Uterus (tissue), 3 donors: ENCODE measurements at regions not wholly inside any gene's neighbourhood (a gene's known extent, or its start where the extent isn't known, plus 50 kb on each side); places are given as distances from the start of the nearest gene placed in this dataset.

Experiments used
- DNase-seq, 2 donors: peaks; one replicate each; pipeline ENCODE4 v3.0.0-alpha.2; 2019 to 2020
- H3K27ac ChIP-seq, 2 donors: fragments of 200-600 bp; sonication (generic); 1 replicate in 1 of 2; 2 replicates in 1 of 2; pipeline ENCODE4 v1.5.1; 2016 to 2018
- H3K27me3 ChIP-seq, 2 donors: fragments of 200-600 bp; sonication (generic); one replicate each; pipeline ENCODE4 v1.5.1; 2018 to 2019; ENCODE audit warnings: control low read depth in 1 of 2
- H3K36me3 ChIP-seq, 2 donors: fragments of 200-600 bp; sonication (generic); one replicate each; pipeline ENCODE4 v1.5.1; 2019; ENCODE audit warnings: control low read depth in 1 of 2
- H3K4me1 ChIP-seq, 2 donors: fragments of 200-600 bp; sonication (generic); one replicate each; pipeline ENCODE4 v1.5.1; 2018 to 2019; ENCODE audit warnings: control low read depth in 1 of 2
- H3K4me3 ChIP-seq, 2 donors: fragments of 200-600 bp; sonication (generic); 1 replicate in 1 of 2; 2 replicates in 1 of 2; pipeline ENCODE4 v1.5.1; 2018 to 2019; ENCODE audit warnings: mild to moderate bottlenecking in 1 of 2
- H3K9me3 ChIP-seq, 2 donors: fragments of 200-600 bp; sonication (generic); one replicate each; pipeline ENCODE4 v1.5.1; 2019; ENCODE audit warnings: control low read depth in 1 of 2
- POLR2A ChIP-seq, 2 donors: fragments of 450-650 bp; IDR thresholded peaks; one replicate each; pipeline ENCODE4 v1.6.1; 2016; ENCODE audit warnings: antibody characterized with exemption in 2 of 2, mild to moderate bottlenecking in 1 of 2, moderate library complexity in 1 of 2
- intact Hi-C: fragments of 100-400 bp; cut with DNase I; formaldehyde crosslinking; loops from one replicate; pipeline ENCODE4 v1.15.1; 2023; ENCODE audit warnings: low total_unique reads
- TF ChIP-seq, protein P1 (sequence below), 4 experiments: fragments of 200-600 bp in 2 of 4; fragments of 450-650 bp in 2 of 4; sonication (generic) in 2 of 4; IDR thresholded peaks; one replicate each; pipeline ENCODE4 v1.5.1; 2016 to 2019; ENCODE audit warnings: antibody characterized with exemption in 4 of 4, mild to moderate bottlenecking in 2 of 4, moderate library complexity in 1 of 4
- donor health status: DM: yes; HTN: yes; CAD: no.

DNA sequence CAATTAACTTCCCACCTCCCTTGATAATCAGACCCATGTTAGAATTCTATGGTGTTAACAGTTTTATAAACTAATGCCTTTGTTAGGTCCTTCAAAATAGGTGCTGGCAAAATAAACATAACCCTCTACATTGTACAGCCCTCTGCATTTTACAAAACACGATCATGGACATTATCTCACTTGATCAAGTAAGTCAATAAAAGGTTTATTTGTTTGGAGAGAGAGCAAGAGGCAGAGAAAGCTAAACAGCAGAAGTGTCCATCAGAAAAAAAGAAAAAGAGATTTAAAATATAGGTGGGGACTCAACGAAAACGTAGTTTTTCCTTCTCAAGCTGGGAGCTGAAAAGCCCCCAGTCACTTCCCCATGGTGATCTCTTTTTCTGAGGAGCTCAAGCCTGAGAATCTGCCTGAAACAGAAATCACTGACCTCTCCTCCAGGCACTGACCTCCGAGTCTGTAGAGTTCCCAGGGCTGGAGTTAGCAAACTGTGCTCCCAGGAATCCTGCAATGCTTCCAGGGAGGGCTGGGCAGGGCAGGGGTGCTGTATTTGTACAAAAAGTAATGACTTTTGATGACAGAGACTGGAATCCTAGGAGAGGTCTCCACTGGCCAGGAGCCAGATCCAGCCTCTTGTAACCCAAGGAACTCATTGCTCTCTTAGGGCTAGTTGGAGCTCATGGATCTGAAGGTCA, 137.8 kb upstream of the KLHL29 start:
- intact Hi-C loops: no loop called here
- no peaks in the 10 kb centered on the region for H3K36me3 ChIP-seq
- H3K27ac ChIP-seq: no peak overlapping the region
- H3K9me3 ChIP-seq: no peaks in the 10 kb centered on the region
- H3K4me3 ChIP-seq: no peak overlapping the region
- H3K4me1 ChIP-seq: no peaks in the 10 kb centered on the region
- TF ChIP-seq, protein P1, sequence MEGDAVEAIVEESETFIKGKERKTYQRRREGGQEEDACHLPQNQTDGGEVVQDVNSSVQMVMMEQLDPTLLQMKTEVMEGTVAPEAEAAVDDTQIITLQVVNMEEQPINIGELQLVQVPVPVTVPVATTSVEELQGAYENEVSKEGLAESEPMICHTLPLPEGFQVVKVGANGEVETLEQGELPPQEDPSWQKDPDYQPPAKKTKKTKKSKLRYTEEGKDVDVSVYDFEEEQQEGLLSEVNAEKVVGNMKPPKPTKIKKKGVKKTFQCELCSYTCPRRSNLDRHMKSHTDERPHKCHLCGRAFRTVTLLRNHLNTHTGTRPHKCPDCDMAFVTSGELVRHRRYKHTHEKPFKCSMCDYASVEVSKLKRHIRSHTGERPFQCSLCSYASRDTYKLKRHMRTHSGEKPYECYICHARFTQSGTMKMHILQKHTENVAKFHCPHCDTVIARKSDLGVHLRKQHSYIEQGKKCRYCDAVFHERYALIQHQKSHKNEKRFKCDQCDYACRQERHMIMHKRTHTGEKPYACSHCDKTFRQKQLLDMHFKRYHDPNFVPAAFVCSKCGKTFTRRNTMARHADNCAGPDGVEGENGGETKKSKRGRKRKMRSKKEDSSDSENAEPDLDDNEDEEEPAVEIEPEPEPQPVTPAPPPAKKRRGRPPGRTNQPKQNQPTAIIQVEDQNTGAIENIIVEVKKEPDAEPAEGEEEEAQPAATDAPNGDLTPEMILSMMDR (IDR thresholded peaks at IDR 0.05): no peak
- TF ChIP-seq POLR2A (IDR thresholded peaks at IDR 0.05): no peak
- no peak for DNase-seq
- no peaks in the 10 kb centered on the region for H3K27me3 ChIP-seq

DNA sequence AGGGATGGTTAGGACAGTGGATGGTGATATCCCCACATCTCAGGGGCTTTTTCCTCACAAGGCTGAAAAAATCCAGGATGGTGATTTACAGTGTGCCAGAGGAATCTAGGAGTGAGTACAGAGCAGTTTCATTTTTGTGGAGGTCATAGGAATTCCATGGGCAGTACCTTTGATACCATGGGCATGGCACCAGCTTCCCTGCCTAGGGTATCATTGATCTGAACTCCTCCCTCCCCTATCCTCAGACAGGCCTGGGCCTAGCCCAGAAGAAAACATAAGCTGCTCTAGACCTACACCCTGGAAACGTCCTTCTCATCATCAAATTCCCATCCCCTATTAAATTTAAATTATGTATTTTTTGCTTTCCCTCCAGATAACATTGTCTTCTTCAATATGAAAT, 136.3 kb upstream of the KLHL29 start:
- DNase-seq: no peak
- Histone ChIP-seq H3K4me1 (no peaks in the 10 kb centered on the region), H3K9me3 (no peaks in the 10 kb centered on the region), H3K27me3 (no peaks in the 10 kb centered on the region), H3K4me3 (no peak overlapping the region), H3K27ac (no peak overlapping the region), H3K36me3 (no peaks in the 10 kb centered on the region)
- TF ChIP-seq POLR2A (IDR thresholded peaks at IDR 0.05): no peak
- TF ChIP-seq, protein P1 (IDR thresholded peaks at IDR 0.05): no peak
- intact Hi-C loops: no loop called here

DNA sequence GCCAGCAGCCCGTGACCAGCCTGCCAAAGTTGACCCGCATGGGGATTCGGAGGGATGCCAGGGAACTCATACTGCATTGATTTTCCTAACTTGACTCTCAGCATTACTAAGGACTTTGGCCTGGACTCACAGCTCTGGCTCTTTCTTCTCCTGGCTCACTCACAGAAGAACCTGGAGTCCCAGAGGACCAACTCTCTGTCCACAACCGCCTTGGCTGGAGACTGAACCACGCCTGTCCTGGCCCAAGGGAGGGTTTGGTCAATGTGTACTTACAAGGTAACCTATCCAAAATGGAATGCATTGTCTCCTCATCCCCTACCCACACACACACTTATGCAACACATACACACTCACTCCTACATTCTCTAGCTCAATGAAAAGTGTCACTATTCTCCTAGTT, 135.6 kb upstream of the KLHL29 start:
- Histone ChIP-seq H3K27me3 (no peaks in the 10 kb centered on the region), H3K27ac (no peak overlapping the region), H3K4me3 (no peak overlapping the region), H3K9me3 (no peaks in the 10 kb centered on the region), H3K36me3 (no peaks in the 10 kb centered on the region), H3K4me1 (no peaks in the 10 kb centered on the region)
- intact Hi-C loops: no loop called here
- DNase-seq: peak; percentile 34 to 56
- TF ChIP-seq POLR2A (IDR thresholded peaks at IDR 0.05): no peak
- TF ChIP-seq, protein P1 (IDR thresholded peaks at IDR 0.05): no peak

DNA sequence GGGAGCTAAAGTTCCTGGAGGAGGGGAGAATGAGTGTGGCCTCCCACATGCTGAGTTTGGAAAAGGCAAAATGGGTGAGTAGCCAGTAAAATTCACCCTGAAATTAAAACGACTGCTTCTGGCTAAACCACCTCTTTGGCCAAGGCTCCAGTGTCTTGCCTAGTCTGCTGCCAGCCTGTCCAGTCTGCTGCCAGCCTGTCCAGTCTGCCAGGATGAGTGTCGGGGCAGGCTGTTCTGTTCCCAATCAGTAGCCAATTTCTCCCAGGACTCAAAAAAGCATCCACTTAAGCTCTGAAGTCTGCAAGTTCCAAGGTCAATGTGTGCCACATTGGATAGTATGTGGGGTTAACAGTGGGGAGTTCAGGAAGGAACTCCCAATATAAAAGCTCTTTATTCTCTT, 134.6 kb upstream of the KLHL29 start:
- no peak for DNase-seq
- TF ChIP-seq, protein P1 (IDR thresholded peaks at IDR 0.05): no peak
- no peak for TF ChIP-seq POLR2A (IDR thresholded peaks at IDR 0.05)
- intact Hi-C loops: no loop called here
- Histone ChIP-seq H3K27ac (no peak overlapping the region), H3K9me3 (no peaks in the 10 kb centered on the region), H3K4me1 (no peaks in the 10 kb centered on the region), H3K4me3 (no peak overlapping the region), H3K36me3 (no peaks in the 10 kb centered on the region), H3K27me3 (no peaks in the 10 kb centered on the region)

DNA sequence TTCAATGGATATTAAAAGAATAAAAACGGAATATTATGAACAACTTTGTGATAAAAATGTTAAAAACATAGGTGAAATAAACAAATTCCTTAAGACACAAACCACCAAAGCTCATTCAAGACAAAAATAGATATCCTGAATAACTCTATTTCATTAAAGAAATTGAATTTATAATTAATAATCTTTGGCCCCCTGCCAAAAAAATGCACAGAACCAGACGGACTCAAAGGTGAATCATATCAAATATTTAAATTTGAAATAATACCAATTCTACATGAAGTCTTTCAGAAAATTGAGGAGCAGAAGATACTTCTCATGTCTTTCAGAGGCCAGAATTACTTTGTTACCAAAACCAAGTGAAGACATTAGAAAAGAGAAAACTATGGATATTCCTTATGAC, 128.3 kb upstream of the KLHL29 start:
- intact Hi-C loops: no loop called here
- TF ChIP-seq, protein P1 (IDR thresholded peaks at IDR 0.05): no peak
- TF ChIP-seq POLR2A (IDR thresholded peaks at IDR 0.05): no peak
- H3K4me1 ChIP-seq: no peaks in the 10 kb centered on the region

More for the DNA sequence above, 128.3 kb upstream of the KLHL29 start:
- no peak overlapping the region for H3K27ac ChIP-seq
- no peaks in the 10 kb centered on the region for H3K9me3 ChIP-seq
- H3K36me3 ChIP-seq: no peaks in the 10 kb centered on the region
- no peaks in the 10 kb centered on the region for H3K27me3 ChIP-seq
- no peak overlapping the region for H3K4me3 ChIP-seq
- DNase-seq: no peak
